DOHH2 (cell line): ENCODE measurements at regions not wholly inside any gene's neighbourhood (a gene's known extent, or its start where the extent isn't known, plus 50 kb on each side); places are given as distances from the start of the nearest gene placed in this dataset.

Experiments
- CTCF ChIP-seq: fragments of 200-600 bp; sonication (generic); IDR thresholded peaks from one replicate; pipeline ENCODE4 v1.5.1; 2014; ENCODE audit warnings: antibody characterized with exemption, mild to moderate bottlenecking, low read depth, low read length; ENCODE audit not compliant: poor library complexity, severe bottlenecking
- EZH2phosphoT487 ChIP-seq: fragments of 200-600 bp; sonication (generic); IDR thresholded peaks from 2 replicates; pipeline ENCODE4 v1.6.1; 2017; ENCODE audit warnings: borderline replicate concordance, mild to moderate bottlenecking, antibody characterized with exemption, low read length, moderate library complexity, mixed read lengths

DNA sequence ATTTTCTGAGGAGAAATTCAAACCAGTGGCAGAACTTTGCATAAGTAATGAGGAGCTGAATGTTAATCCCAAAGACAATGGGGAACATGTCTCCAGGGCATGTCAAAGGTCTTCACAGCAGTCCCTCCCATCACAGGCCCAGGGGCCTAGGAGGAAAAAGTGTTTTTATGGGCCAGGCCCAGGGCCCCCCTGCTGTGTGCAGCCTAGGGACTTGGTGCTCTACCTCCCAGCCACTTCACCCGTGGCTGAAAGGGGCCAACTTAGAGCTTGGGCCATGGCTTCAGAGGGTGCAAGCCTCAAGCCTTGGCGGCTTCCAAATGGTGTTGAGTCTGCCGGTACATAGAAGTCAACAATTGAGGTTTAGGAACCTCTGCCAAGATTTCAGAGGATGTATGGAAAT lies 854.0 kb downstream of the LRRIQ3 start:
- TF ChIP-seq CTCF = no peak
- no peak for TF ChIP-seq EZH2phosphoT487
